Calu3 (cell line): ENCODE measurements at regions not wholly inside any gene's neighbourhood (a gene's known extent, or its start where the extent isn't known, plus 50 kb on each side); places are given as distances from the start of the nearest gene placed in this dataset.

ENCODE experiments used
- BruUV-seq: library from RNA; stranded (reverse); fragments of 400-500 nt; replicated peaks from 2 replicates; lab custom pipeline; 2021; lab: Mats Ljungman, UMichigan
- CTCF ChIA-PET: fragments of 300-600 bp; sonication (Branson Sonifier 250); formaldehyde crosslinking; loops from one replicate; lab custom pipeline; 2022; ENCODE audit warnings: antibody characterized with exemption; lab: Charles Lee
- DNase-seq: peaks from one replicate; pipeline ENCODE4 v3.0.0; 2022
- H3K27ac Mint-ChIP-seq: one replicate; pipeline ENCODE4 v1.8.0; 2022; ENCODE audit warnings: mixed read lengths; ENCODE audit not compliant: unreplicated experiment
- H3K27me3 Mint-ChIP-seq: one replicate; pipeline ENCODE4 v1.8.0; 2022; ENCODE audit warnings: mixed read lengths; ENCODE audit not compliant: unreplicated experiment
- H3K36me3 Mint-ChIP-seq: one replicate; pipeline ENCODE4 v1.8.0; 2022; ENCODE audit warnings: mild to moderate bottlenecking, moderate library complexity, mixed read lengths; ENCODE audit not compliant: insufficient read depth, unreplicated experiment
- H3K4me1 Mint-ChIP-seq: one replicate; pipeline ENCODE4 v1.8.0; 2022; ENCODE audit warnings: mild to moderate bottlenecking, low read depth, mixed read lengths; ENCODE audit not compliant: unreplicated experiment
- H3K4me3 Mint-ChIP-seq: one replicate; pipeline ENCODE4 v1.8.0; 2022; ENCODE audit warnings: mild to moderate bottlenecking, low read depth, moderate library complexity, mixed read lengths; ENCODE audit not compliant: unreplicated experiment
- H3K9me3 Mint-ChIP-seq: one replicate; pipeline ENCODE4 v1.8.0; 2022; ENCODE audit warnings: low read depth, mixed read lengths; ENCODE audit not compliant: unreplicated experiment
- intact Hi-C: fragments of 100-400 bp; cut with micrococcal nuclease; formaldehyde crosslinking; loops from one replicate; pipeline ENCODE4 v1.10.0; 2022; ENCODE audit not compliant: unreplicated experiment
- TF ChIP-seq, protein P1 (sequence below): fragments of 200-600 bp; IDR thresholded peaks from one replicate; pipeline ENCODE4 v1.8.0; 2022; ENCODE audit warnings: antibody characterized with exemption; ENCODE audit not compliant: unreplicated experiment

DNA sequence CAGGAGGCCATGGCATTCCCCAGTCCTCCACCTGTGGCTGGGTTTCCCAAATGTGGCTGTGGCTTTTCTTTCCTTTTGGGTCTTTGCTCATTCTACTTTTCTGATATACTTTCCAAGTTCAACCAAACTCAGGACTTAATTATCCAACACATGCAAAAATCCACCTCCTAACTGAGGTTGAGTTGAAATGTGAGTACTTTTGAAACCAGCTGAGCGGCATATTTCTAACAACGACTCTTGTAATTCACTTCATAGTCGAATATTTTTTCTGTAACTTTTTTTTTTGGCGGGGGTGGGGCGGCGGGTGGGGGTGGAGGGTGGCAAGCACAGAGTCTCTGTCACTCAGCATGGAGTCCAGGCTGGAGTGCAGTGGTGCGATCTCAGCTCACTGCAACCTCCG lies 165.2 kb upstream of the PITRM1 start:
- no peak for DNase-seq
- H3K4me3 Mint-ChIP-seq: no peak overlapping the region
- peaks cover 34% of the 10 kb centered on the region for H3K27me3 Mint-ChIP-seq
- H3K36me3 Mint-ChIP-seq: no peaks in the 10 kb centered on the region
- no peaks in the 10 kb centered on the region for H3K9me3 Mint-ChIP-seq
- TF ChIP-seq, protein P1, sequence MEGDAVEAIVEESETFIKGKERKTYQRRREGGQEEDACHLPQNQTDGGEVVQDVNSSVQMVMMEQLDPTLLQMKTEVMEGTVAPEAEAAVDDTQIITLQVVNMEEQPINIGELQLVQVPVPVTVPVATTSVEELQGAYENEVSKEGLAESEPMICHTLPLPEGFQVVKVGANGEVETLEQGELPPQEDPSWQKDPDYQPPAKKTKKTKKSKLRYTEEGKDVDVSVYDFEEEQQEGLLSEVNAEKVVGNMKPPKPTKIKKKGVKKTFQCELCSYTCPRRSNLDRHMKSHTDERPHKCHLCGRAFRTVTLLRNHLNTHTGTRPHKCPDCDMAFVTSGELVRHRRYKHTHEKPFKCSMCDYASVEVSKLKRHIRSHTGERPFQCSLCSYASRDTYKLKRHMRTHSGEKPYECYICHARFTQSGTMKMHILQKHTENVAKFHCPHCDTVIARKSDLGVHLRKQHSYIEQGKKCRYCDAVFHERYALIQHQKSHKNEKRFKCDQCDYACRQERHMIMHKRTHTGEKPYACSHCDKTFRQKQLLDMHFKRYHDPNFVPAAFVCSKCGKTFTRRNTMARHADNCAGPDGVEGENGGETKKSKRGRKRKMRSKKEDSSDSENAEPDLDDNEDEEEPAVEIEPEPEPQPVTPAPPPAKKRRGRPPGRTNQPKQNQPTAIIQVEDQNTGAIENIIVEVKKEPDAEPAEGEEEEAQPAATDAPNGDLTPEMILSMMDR: no peak
- H3K4me1 Mint-ChIP-seq: no peaks in the 10 kb centered on the region
- BruUV-seq: no TSS peak
- no peak overlapping the region for H3K27ac Mint-ChIP-seq
- CTCF ChIA-PET: interaction anchor here (0.7 kb wide), 1 partner anchor 21 kb away, joined by 5 read pairs; no protein-coding TSS in a partner anchor
- intact Hi-C loops: no loop called here

DNA sequence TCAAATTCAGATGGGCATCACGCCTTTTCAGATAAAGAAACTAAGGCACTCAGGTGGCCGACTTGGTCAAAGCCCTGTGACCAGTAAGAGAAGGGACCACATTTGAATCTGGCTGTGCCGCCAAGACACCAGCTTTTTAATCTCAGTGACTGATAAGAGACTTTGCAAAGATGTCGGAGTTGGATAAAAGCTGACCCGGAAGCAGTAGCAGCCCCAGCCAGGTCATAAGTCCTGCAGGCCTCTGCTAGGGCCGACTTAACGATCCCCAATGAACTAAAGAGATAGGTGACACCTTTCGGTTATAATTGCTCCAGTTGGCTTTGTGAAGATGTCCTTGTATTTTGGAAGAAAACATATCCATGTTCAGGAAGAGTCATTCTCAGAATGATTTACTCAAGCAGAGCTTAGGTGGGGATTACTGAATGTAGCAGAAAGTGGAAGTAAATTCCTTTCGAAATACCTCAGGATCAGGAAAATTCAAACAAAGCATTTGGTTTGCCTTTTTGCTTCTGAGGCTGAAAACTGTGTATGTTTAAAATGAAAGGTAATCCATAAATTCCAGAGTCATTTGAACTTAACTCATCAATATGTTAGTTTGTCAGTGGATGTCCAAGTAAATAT lies 164.2 kb upstream of the PITRM1 start:
- Mint-ChIP-seq H3K4me3 (no peak overlapping the region), H3K27me3 (peaks cover 43% of the 10 kb centered on the region), H3K4me1 (no peaks in the 10 kb centered on the region), H3K36me3 (no peaks in the 10 kb centered on the region), H3K9me3 (no peaks in the 10 kb centered on the region), H3K27ac (no peak overlapping the region)
- CTCF ChIA-PET: no interaction called here
- BruUV-seq: no TSS peak
- no peak for DNase-seq
- intact Hi-C loops: no loop called here
- TF ChIP-seq, protein P1: no peak

DNA sequence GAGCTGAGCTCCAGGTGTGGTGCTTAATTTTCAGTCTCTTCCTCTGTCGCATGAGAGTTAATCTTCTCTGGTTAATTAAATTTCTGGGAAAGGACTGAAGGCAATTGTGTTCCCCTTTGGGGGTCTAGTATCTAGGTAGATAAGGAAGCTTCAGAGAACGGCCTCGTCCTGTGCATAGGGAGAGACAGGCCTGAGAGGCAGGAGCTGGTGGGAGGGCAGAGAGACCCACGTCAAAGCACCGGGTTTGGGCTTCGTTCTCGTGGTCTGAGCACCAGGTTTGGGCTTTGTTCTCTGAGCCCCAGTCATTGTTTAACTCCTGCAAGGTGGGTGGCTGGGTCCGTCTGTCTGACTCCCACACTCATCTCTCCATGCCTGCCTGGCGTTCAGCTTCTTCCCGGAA lies 160.8 kb upstream of the PITRM1 start:
- H3K27me3 Mint-ChIP-seq: peaks cover 24% of the 10 kb centered on the region
- no peaks in the 10 kb centered on the region for H3K9me3 Mint-ChIP-seq
- no peak overlapping the region for H3K27ac Mint-ChIP-seq
- CTCF ChIA-PET: interaction anchor here (0.6 kb wide), 1 partner anchor 75 kb away, joined by 4 read pairs; no protein-coding TSS in a partner anchor
- no peak for DNase-seq
- no TSS peak for BruUV-seq
- peaks cover 9% of the 10 kb centered on the region for H3K4me1 Mint-ChIP-seq
- TF ChIP-seq, protein P1: no peak
- no peaks in the 10 kb centered on the region for H3K36me3 Mint-ChIP-seq
- H3K4me3 Mint-ChIP-seq: no peak overlapping the region
- intact Hi-C loops: no loop called here

DNA sequence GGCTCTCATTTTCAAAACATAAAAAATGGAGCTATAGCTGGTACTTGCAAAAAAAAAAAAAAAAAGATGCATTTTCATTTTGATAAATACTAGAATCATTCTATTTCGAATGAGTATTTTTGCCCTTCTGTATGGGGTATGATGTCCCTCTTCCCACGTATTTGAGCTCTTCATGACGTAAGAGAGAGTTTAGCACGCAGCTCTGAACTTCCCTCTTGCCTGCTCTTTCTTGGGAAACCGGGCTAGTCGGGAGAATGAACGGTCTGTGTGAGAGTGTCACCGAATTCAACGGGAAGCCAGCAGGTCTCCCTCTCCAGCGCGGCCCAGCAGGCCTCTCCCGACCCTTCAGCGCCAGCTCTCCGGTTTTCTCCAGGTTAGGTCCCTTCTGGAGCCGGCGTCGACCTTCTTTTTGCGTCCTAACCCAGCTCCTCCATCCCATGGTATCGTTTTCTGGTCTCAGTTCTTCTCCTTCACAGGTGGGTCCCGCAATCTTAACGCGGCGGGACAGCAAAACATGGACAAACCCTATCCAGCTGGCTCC lies 159.2 kb upstream of the PITRM1 start:
- DNase-seq: no peak
- intact Hi-C loops: no loop called here
- CTCF ChIA-PET: interaction anchor here (0.9 kb wide), 1 partner anchor 21 kb away, joined by 3 read pairs; no protein-coding TSS in a partner anchor
- Mint-ChIP-seq H3K9me3 (no peaks in the 10 kb centered on the region), H3K36me3 (no peaks in the 10 kb centered on the region), H3K4me1 (peaks cover 9% of the 10 kb centered on the region), H3K27ac (no peak overlapping the region), H3K4me3 (no peak overlapping the region), H3K27me3 (peaks cover 24% of the 10 kb centered on the region)
- no TSS peak for BruUV-seq
- TF ChIP-seq, protein P1: no peak
